ENCODE measurements at regions not wholly inside any gene's neighbourhood (a gene's known extent, or its start where the extent isn't known, plus 50 kb on each side); places are given as distances from the start of the nearest gene placed in this dataset.
A peak's percentile ranks its signal among the peaks of the same experiment; 100 is the strongest.

DNA sequence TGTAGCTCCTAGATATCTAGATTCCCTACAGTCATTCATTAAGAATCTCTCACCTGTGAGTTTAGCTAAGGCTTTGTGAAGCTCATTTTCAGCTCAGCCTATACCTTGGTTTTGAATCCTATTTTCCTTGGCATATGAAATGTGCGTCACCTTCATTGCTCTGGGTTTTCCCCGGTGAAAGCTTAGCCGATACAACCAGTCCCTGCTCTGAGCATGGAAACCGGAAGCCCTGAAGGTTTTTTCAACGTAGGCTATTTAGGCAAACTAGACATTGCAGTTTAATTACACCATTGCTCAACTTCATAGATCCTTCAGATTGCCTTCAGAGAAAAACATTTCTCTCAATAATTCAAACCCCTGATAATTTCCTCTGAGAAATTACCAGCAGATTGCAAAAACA is 206.8 kb upstream of the TPRG1 start:
- H3K4me3 ChIP-seq (ENCODE audit: low read depth, low read length): no peak overlapping the region
- no peak for TF ChIP-seq CTCF (IDR thresholded peaks at IDR 0.05; ENCODE audit: control insufficient read depth, extremely low read depth, insufficient read depth)
- DNase-seq (ENCODE audit: low read depth): no peak

DNA sequence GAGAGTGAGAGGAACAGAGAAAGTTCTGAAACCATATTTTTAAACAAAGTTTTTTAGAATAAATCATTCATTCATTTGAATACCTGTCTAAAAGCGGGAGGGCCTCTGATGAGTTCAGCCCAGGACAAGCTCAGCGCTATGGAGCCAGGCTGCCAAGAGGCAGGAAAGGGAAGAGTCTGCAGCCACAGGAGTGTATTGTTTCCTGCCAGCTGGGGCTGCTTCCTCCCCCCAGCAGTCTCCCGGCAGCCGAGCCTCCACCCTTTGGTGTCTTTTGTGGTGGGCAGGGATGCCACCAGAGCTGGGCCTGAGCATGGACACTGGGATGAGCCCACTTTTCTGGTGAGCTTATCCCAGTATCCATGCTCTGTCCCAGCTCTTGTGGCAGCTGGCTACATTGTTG is 199.5 kb upstream of the TPRG1 start:
- no peak for DNase-seq (ENCODE audit: low read depth)
- H3K4me3 ChIP-seq (ENCODE audit: low read depth, low read length): no peak overlapping the region
- TF ChIP-seq CTCF (IDR thresholded peaks at IDR 0.05; ENCODE audit: control insufficient read depth, extremely low read depth, insufficient read depth): no peak

GRCh38 chr3:188974856-188975599 is 196.7 kb upstream of the TPRG1 start:
- TF ChIP-seq CTCF (IDR thresholded peaks at IDR 0.05; ENCODE audit: control insufficient read depth, extremely low read depth, insufficient read depth): no peak
- no peak for DNase-seq (ENCODE audit: low read depth)
- no peak overlapping the region for H3K4me3 ChIP-seq (ENCODE audit: low read depth, low read length)

- no peak overlapping the region for H3K4me3 ChIP-seq (ENCODE audit: low read depth, low read length)
- no peak for TF ChIP-seq CTCF (IDR thresholded peaks at IDR 0.05; ENCODE audit: control insufficient read depth, extremely low read depth, insufficient read depth)
- peak; percentile 8 for DNase-seq (ENCODE audit: low read depth)
These were observed 196.0 kb upstream of the TPRG1 start for GRCh38 chr3:188975600-188976314.

DNA sequence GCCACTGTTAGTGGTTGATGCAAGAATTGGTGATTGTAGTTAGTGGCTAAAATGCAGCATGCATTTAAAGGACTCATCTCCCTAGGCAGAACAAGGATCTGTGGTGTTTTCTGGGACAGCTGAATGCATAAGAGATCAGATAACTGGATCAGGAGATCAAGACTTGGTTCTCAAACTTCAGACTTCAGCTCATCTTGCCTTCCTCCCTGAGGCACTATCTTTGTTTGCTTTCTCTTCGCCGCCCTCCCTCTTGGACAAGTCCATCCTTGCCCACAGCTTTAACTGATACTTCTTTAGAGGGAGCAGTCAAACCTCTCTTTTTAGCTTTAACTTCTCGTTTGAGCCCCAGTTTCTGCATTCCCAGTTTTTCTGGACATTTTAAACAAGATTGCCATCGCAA is 195.4 kb upstream of the TPRG1 start:
- no peak overlapping the region for H3K4me3 ChIP-seq (ENCODE audit: low read depth, low read length)
- DNase-seq (ENCODE audit: low read depth): no peak
- no peak for TF ChIP-seq CTCF (IDR thresholded peaks at IDR 0.05; ENCODE audit: control insufficient read depth, extremely low read depth, insufficient read depth)

DNA sequence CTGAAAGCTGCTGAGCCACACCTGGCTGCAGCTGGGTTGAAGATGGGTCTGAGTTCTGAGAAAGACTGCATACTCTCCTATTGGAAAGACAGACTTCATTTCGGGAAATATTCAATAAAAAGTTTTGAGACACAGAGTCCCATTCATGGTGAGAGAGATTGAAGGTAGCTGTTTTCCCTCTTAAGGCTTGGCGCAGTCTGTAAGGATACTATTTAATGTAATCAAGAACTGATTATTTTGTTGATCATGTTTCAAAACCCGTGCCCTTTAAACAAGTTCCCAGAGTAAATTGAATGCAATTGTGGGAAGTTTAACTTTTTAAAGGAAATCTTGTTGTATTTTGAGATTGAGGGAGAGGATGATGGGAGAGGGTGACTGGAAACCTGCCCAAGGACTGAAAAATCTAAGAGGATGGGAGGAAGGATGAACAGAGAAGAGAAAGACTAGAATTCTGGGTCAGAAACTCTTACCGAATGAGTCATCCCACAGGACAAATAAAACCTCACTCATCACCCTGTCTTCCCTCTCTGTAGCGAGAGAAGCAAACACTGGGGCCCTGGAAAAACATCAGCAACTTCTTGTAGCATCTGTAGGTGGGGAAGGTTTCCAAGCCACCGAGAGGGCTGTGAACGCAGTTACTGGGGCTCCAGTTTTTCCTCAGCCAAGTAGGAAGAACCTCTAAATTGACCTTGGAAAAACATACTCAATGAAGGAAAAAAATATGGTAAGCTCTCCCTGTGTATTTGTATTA is 193.2 kb upstream of the TPRG1 start:
- no peak for TF ChIP-seq CTCF (IDR thresholded peaks at IDR 0.05; ENCODE audit: control insufficient read depth, extremely low read depth, insufficient read depth)
- H3K4me3 ChIP-seq (ENCODE audit: low read depth, low read length): no peak overlapping the region
- DNase-seq (ENCODE audit: low read depth): peak; percentile 23

Data from LNCaP clone FGC (cell line).